D341Med (cell line): ENCODE measurements at regions not wholly inside any gene's neighbourhood (a gene's known extent, or its start where the extent isn't known, plus 50 kb on each side); places are given as distances from the start of the nearest gene placed in this dataset.

ENCODE experiments used
- DNase-seq: peaks from one replicate; pipeline ENCODE4 v3.0.0; 2012; ENCODE audit warnings: low spot score

GRCh38 chr2:176544557-176544956 is 275.3 kb downstream of the MTX2 start:
- no peak for DNase-seq

- DNase-seq: no peak
Observed at GRCh38 chr2:176544991-176545956, 276.0 kb downstream of the MTX2 start.

- DNase-seq: no peak
Observed at GRCh38 chr2:176546550-176546949, 277.3 kb downstream of the MTX2 start.

GRCh38 chr2:176552501-176553135 is 283.4 kb downstream of the MTX2 start:
- DNase-seq: no peak

- DNase-seq: peak; percentile 33
Observed at GRCh38 chr2:176553685-176554100, 284.5 kb downstream of the MTX2 start.

GRCh38 chr2:176554101-176555048 is 285.1 kb downstream of the MTX2 start:
- DNase-seq: peak; percentile 60

- no peak for DNase-seq
Observed at GRCh38 chr2:176555112-176555511, 285.9 kb downstream of the MTX2 start.

- DNase-seq: no peak
Observed at GRCh38 chr2:176555781-176556180, 286.5 kb downstream of the MTX2 start.

- DNase-seq: no peak
Observed at GRCh38 chr2:176556373-176556772, 287.1 kb downstream of the MTX2 start.

GRCh38 chr2:176557821-176558220 is 288.6 kb downstream of the MTX2 start:
- DNase-seq: no peak

- DNase-seq: no peak
Observed at GRCh38 chr2:176558574-176559140, 289.4 kb downstream of the MTX2 start.

GRCh38 chr2:176560296-176560695 is 291.1 kb downstream of the MTX2 start:
- no peak for DNase-seq

GRCh38 chr2:176561706-176562105 is 292.5 kb downstream of the MTX2 start:
- DNase-seq: no peak

- DNase-seq: no peak
Observed at GRCh38 chr2:176562359-176563078, 293.3 kb downstream of the MTX2 start.

GRCh38 chr2:176565641-176566323 is 296.5 kb downstream of the MTX2 start:
- DNase-seq: no peak

GRCh38 chr2:176566496-176566895 is 297.3 kb downstream of the MTX2 start:
- no peak for DNase-seq

GRCh38 chr2:176566961-176567360 is 297.7 kb downstream of the MTX2 start:
- DNase-seq: no peak

GRCh38 chr2:176567361-176567760 is 298.1 kb downstream of the MTX2 start:
- no peak for DNase-seq

GRCh38 chr2:176569574-176569973 is 300.3 kb downstream of the MTX2 start:
- DNase-seq: no peak
